ENCODE measurements at regions not wholly inside any gene's neighbourhood (a gene's known extent, or its start where the extent isn't known, plus 50 kb on each side); places are given as distances from the start of the nearest gene placed in this dataset.

DNA sequence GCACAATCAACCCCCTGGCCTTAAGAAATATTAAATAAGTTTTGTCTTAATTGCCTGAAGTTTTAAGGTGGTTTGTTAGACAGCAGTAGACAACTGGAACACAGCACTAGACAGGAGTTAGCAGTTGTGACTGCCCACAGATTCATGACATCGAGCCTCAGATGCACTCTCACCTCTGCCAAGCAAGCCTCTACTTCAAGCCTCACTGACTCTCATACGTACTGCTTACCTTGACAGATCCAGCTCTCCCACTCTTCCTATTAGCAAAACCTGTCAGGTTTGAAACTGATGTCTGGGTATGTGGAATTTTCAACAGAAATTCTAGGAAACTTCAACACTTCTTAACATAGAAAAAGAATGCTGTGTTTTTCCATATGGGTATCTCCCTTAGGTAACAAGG lies 382.9 kb upstream of the DPH6 start:
- Histone ChIP-seq H3K4me3 (replicated peaks in 1 of 4; ENCODE audit: control extremely low read depth in 1 of 4, insufficient read depth in 1 of 4, low read depth in 3 of 4, low read length in 4 of 4) (no peak overlapping the region), H3K9me3 (ENCODE audit: control insufficient read depth, insufficient read depth, low read depth, low read length) (no peaks in the 10 kb centered on the region), H3K4me2 (ENCODE audit: extremely low read depth, insufficient read depth, low read length) (no peak overlapping the region), H2AFZ (ENCODE audit: low read length) (no peak overlapping the region), H3K36me3 (ENCODE audit: control insufficient read depth, insufficient read depth, low read length) (no peaks in the 10 kb centered on the region), H3K9ac (ENCODE audit: insufficient read depth, low read length) (no peak overlapping the region), H3K27me3 (ENCODE audit: control insufficient read depth, insufficient read depth, low read length) (no peaks in the 10 kb centered on the region), H3K27ac (ENCODE audit: insufficient read depth, low read length) (no peak overlapping the region), H3K4me1 (ENCODE audit: control insufficient read depth, extremely low read depth, insufficient read depth, low read length) (no peaks in the 10 kb centered on the region), H3K79me2 (ENCODE audit: control insufficient read depth, insufficient read depth, low read length) (no peaks in the 10 kb centered on the region), H4K20me1 (ENCODE audit: control insufficient read depth, extremely low read depth, insufficient read depth, low read length) (no peaks in the 10 kb centered on the region)
- DNase-seq (ENCODE audit: low read depth in 2 of 2), result no peak
- TF ChIP-seq, protein P1, sequence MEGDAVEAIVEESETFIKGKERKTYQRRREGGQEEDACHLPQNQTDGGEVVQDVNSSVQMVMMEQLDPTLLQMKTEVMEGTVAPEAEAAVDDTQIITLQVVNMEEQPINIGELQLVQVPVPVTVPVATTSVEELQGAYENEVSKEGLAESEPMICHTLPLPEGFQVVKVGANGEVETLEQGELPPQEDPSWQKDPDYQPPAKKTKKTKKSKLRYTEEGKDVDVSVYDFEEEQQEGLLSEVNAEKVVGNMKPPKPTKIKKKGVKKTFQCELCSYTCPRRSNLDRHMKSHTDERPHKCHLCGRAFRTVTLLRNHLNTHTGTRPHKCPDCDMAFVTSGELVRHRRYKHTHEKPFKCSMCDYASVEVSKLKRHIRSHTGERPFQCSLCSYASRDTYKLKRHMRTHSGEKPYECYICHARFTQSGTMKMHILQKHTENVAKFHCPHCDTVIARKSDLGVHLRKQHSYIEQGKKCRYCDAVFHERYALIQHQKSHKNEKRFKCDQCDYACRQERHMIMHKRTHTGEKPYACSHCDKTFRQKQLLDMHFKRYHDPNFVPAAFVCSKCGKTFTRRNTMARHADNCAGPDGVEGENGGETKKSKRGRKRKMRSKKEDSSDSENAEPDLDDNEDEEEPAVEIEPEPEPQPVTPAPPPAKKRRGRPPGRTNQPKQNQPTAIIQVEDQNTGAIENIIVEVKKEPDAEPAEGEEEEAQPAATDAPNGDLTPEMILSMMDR (conservative IDR thresholded peaks at IDR 0.05 in 1 of 2, IDR thresholded peaks at IDR 0.05 in 1 of 2; ENCODE audit: low read depth in 1 of 2, low read length in 2 of 2), result no peak
- no peak for TF ChIP-seq EZH2 (IDR thresholded peaks at IDR 0.05; ENCODE audit: low read length, missing control alignments)

DNA sequence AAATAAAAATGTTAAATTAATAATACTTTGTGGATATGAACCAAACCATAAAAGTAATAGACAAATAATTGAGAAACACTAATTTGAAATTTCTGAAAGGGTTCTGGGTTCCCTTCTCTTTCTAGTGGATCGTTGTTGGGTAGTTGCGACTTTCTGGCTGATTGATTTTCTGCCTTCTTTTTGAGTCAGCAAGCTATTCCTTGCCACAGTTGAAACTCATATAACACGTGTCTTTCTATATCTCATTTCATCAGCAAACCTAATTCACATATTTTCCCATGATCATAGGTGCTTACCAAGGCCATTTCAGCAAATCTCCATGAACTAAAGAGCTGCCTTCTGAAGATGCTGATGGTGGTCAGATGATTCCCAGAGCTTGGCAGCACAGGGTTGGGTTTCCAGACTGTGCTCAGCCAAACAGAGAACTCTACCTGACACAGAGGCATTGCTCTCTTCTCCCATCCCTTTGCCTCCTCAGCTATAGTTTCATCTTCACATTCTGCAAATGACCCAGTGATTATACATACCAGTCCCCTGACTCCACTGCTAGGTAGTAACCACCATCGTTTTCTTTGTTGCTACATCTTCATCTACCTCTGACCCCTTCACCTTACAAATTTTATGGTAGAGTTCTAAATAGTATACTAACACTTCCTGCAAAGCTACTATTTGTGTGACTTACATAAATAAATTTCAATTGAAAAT lies 383.9 kb upstream of the DPH6 start:
- Histone ChIP-seq H3K4me1 (ENCODE audit: control insufficient read depth, extremely low read depth, insufficient read depth, low read length) (no peaks in the 10 kb centered on the region), H3K9me3 (ENCODE audit: control insufficient read depth, insufficient read depth, low read depth, low read length) (no peaks in the 10 kb centered on the region), H4K20me1 (ENCODE audit: control insufficient read depth, extremely low read depth, insufficient read depth, low read length) (no peaks in the 10 kb centered on the region), H3K36me3 (ENCODE audit: control insufficient read depth, insufficient read depth, low read length) (no peaks in the 10 kb centered on the region), H3K27ac (ENCODE audit: insufficient read depth, low read length) (no peak overlapping the region), H3K9ac (ENCODE audit: insufficient read depth, low read length) (no peak overlapping the region), H3K27me3 (ENCODE audit: control insufficient read depth, insufficient read depth, low read length) (no peaks in the 10 kb centered on the region), H3K4me3 (replicated peaks in 1 of 4; ENCODE audit: control extremely low read depth in 1 of 4, insufficient read depth in 1 of 4, low read depth in 3 of 4, low read length in 4 of 4) (no peak overlapping the region), H3K79me2 (ENCODE audit: control insufficient read depth, insufficient read depth, low read length) (no peaks in the 10 kb centered on the region), H2AFZ (ENCODE audit: low read length) (no peak overlapping the region), H3K4me2 (ENCODE audit: extremely low read depth, insufficient read depth, low read length) (no peak overlapping the region)
- TF ChIP-seq, protein P1 (conservative IDR thresholded peaks at IDR 0.05 in 1 of 2, IDR thresholded peaks at IDR 0.05 in 1 of 2; ENCODE audit: low read depth in 1 of 2, low read length in 2 of 2), result no peak
- TF ChIP-seq EZH2 (IDR thresholded peaks at IDR 0.05; ENCODE audit: low read length, missing control alignments), result no peak
- no peak for DNase-seq (ENCODE audit: low read depth in 2 of 2)

DNA sequence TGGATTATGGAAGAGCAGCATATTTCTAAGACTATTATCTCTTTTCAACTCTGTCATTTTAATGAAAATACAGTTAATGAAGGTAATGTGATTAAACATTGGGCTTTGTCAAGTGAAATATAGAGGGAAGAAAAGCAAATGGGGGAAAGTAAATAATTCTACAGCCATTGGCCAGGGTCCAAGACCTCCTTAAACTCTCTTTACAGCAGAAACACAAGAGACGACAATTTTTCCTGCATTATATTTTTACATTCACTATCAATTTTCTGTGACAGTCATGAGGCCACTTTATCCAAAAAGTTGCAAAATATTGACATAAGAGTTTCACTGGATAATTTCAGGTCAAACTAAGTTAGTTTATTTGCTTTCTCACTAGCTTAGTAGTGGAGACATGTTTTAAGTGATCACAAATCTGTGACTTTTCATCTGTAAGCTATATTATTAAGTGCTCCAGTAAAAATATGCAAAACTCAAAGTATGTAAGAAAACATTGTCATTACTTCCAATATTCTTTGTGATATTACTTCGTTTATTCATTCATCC lies 385.9 kb upstream of the DPH6 start:
- Histone ChIP-seq H3K9me3 (ENCODE audit: control insufficient read depth, insufficient read depth, low read depth, low read length) (no peaks in the 10 kb centered on the region), H2AFZ (ENCODE audit: low read length) (no peak overlapping the region), H3K27ac (ENCODE audit: insufficient read depth, low read length) (no peak overlapping the region), H3K79me2 (ENCODE audit: control insufficient read depth, insufficient read depth, low read length) (no peaks in the 10 kb centered on the region), H3K36me3 (ENCODE audit: control insufficient read depth, insufficient read depth, low read length) (no peaks in the 10 kb centered on the region), H3K4me1 (ENCODE audit: control insufficient read depth, extremely low read depth, insufficient read depth, low read length) (no peaks in the 10 kb centered on the region), H3K27me3 (ENCODE audit: control insufficient read depth, insufficient read depth, low read length) (no peaks in the 10 kb centered on the region), H3K4me2 (ENCODE audit: extremely low read depth, insufficient read depth, low read length) (no peak overlapping the region), H3K4me3 (replicated peaks in 1 of 4; ENCODE audit: control extremely low read depth in 1 of 4, insufficient read depth in 1 of 4, low read depth in 3 of 4, low read length in 4 of 4) (no peak overlapping the region), H4K20me1 (ENCODE audit: control insufficient read depth, extremely low read depth, insufficient read depth, low read length) (no peaks in the 10 kb centered on the region), H3K9ac (ENCODE audit: insufficient read depth, low read length) (no peak overlapping the region)
- DNase-seq (ENCODE audit: low read depth in 2 of 2), result no peak
- no peak for TF ChIP-seq EZH2 (IDR thresholded peaks at IDR 0.05; ENCODE audit: low read length, missing control alignments)
- TF ChIP-seq, protein P1 (conservative IDR thresholded peaks at IDR 0.05 in 1 of 2, IDR thresholded peaks at IDR 0.05 in 1 of 2; ENCODE audit: low read depth in 1 of 2, low read length in 2 of 2), result no peak
